ENCODE measurements at regions not wholly inside any gene's neighbourhood (a gene's known extent, or its start where the extent isn't known, plus 50 kb on each side); places are given as distances from the start of the nearest gene placed in this dataset.
A peak's percentile ranks its signal among the peaks of the same experiment; 100 is the strongest.
"Not testable (repeated sequence)": the region's sequence is repeated elsewhere in the genome, so short reads cannot be mapped to it uniquely, and the experiment has no call there.

DNA sequence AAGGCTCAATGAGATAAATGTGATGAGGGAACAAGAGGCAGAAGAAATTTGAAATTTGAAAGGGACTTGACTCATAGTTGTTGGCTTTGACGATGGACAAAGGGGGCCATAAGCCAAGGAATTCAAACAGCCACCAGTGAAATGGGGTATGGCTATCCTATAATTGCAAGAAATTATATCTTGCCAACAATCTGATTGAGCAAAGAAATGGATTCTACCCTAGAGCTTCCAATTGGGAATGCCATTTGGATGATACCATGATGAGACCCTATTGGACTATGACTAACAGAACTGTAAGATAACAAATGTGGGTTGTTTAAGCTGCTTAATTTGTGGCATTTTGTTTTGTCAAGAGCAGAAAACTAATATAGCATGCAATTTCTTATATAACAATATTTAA, 270.1 kb upstream of the ARSJ start:
- TF ChIP-seq, protein P1, sequence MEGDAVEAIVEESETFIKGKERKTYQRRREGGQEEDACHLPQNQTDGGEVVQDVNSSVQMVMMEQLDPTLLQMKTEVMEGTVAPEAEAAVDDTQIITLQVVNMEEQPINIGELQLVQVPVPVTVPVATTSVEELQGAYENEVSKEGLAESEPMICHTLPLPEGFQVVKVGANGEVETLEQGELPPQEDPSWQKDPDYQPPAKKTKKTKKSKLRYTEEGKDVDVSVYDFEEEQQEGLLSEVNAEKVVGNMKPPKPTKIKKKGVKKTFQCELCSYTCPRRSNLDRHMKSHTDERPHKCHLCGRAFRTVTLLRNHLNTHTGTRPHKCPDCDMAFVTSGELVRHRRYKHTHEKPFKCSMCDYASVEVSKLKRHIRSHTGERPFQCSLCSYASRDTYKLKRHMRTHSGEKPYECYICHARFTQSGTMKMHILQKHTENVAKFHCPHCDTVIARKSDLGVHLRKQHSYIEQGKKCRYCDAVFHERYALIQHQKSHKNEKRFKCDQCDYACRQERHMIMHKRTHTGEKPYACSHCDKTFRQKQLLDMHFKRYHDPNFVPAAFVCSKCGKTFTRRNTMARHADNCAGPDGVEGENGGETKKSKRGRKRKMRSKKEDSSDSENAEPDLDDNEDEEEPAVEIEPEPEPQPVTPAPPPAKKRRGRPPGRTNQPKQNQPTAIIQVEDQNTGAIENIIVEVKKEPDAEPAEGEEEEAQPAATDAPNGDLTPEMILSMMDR (conservative IDR thresholded peaks at IDR 0.05; ENCODE audit: control insufficient read depth, insufficient read depth, low read depth, low read length) = no peak
- no peak overlapping the region for H3K4me3 ChIP-seq (ENCODE audit: control insufficient read depth, low read depth, low read length)
- DNase-seq (ENCODE audit: low read depth) = peak; percentile 26

DNA sequence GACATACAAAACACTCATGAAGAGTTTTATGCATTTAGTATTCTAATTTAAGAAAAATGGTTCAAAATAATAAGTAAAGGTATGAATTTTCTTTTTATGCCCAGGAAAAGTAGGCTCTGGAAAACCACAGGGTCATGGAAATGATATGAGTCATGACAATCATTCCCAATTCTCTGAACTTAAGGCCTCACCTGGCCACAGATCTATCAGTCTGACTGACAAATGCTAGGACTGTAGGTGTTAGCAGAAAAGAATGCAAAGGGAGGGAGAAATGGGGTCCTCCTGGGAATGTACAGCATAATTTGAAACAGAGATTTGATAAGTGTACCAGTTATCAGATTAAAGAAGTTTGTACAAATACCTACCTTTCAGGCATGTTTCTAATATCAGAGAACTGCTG, 270.5 kb upstream of the ARSJ start:
- TF ChIP-seq, protein P1 (conservative IDR thresholded peaks at IDR 0.05; ENCODE audit: control insufficient read depth, insufficient read depth, low read depth, low read length) = no peak
- H3K4me3 ChIP-seq (ENCODE audit: control insufficient read depth, low read depth, low read length) = no peak overlapping the region
- no peak for DNase-seq (ENCODE audit: low read depth)

DNA sequence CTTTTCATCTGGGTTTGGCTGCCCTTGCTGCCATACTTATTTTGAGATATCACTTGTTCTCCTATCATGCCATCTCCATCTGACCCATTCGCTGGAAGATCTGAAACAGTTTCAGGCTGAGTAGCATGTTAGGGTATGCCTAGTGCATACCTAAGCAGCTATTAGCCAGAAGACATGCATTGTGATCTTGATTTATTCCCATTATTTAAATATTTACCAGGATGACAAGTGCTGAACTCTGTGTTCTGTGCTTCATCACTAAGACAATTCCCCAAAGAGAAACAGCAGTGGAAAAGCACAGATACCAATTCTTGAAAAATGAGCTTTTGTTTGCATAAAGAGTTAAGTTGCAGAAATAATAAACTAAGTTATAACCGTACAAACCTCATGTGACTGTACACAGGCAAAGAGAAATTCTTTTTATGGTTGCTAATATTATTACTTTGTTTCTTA, 271.0 kb upstream of the ARSJ start:
- H3K4me3 ChIP-seq (ENCODE audit: control insufficient read depth, low read depth, low read length) = no peak overlapping the region
- TF ChIP-seq, protein P1 (conservative IDR thresholded peaks at IDR 0.05; ENCODE audit: control insufficient read depth, insufficient read depth, low read depth, low read length) = no peak

DNA sequence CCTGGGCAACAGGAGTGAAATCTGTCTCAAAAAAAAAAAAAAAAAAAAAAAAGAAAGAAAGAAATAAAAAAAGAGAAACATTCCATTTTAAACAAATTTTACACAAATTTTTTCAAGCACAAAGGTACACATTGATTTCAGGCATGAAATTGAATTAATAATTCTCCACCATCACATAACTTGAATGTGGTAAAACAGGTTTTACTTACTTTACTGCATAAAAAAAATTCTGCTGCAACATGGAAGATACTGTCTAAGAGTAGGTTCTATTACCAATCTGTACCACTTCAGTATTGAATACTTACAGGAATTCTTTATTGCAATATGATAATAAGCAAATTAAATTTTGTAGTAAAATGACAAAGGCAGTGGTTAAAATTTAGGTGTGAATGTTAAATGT, 271.6 kb upstream of the ARSJ start:
- TF ChIP-seq, protein P1 (conservative IDR thresholded peaks at IDR 0.05; ENCODE audit: control insufficient read depth, insufficient read depth, low read depth, low read length) = no peak
- H3K4me3 ChIP-seq (ENCODE audit: control insufficient read depth, low read depth, low read length) = no peak overlapping the region
- no peak for DNase-seq (ENCODE audit: low read depth)

More for the DNA sequence above, 271.0 kb upstream of the ARSJ start:
- peak; percentile 51 for DNase-seq (ENCODE audit: low read depth)

DNA sequence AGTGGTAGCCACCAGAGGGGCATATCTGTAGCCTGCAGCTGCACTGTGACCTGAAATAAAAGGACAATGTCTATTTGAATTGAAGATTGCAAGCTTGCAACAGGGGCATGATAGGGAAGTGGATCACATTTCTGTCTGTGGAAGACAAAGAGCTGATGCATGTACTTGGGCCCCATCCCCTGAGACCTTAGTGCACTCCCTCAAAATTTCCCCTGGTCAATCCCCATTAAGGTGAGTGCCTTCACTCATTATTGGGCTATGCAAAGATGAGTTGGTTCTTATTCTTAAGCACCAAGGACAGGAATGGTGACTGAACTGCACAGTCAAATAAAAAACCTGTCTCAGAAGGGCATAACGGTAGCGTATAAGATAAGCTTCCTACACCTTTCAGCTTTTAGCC, 273.1 kb upstream of the ARSJ start:
- TF ChIP-seq, protein P1 (conservative IDR thresholded peaks at IDR 0.05; ENCODE audit: control insufficient read depth, insufficient read depth, low read depth, low read length) = no peak
- no peak overlapping the region for H3K4me3 ChIP-seq (ENCODE audit: control insufficient read depth, low read depth, low read length)
- DNase-seq (ENCODE audit: low read depth) = no peak

DNA sequence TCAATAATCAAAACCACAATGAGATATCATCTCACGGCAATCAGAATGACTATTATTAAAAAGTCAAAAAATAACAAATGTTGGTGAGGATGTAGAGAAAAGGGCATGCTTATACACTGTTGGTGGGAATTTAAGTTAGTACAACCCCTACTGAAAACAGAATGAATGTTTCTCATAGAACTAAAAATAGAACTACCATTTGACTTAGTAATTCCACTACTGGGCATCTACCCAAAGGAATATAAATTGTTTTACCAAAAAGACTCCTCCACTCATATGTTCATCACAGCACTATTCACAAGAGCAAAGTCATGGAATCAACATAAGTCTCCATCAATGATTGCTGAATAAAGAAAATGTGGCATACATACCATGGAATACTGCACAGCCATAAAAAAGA, 278.1 kb upstream of the ARSJ start:
- DNase-seq (ENCODE audit: low read depth) = peak; percentile 71
- TF ChIP-seq, protein P1 (conservative IDR thresholded peaks at IDR 0.05; ENCODE audit: control insufficient read depth, insufficient read depth, low read depth, low read length) = no peak
- H3K4me3 ChIP-seq (ENCODE audit: control insufficient read depth, low read depth, low read length) = no peak overlapping the region

DNA sequence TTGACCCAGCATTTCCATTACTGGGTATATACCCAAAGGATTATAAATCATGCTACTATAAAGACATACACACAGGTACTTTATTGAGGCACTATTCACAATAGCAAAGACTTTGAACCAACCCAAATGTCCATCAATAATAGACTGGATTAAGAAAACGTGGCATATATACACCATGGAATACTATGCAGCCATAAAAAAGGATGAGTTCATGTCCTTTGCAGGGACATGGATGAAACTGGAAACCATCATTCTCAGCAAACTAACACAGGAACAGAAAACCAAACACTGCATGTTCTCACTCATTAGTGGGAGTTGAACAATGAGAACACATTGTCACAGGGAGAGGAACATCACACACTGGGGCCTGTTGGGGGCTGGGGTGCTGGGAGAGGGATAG, 283.0 kb upstream of the ARSJ start:
- not testable (repeated sequence) for DNase-seq (ENCODE audit: low read depth)

More for the DNA sequence above, 283.0 kb upstream of the ARSJ start:
- not testable (repeated sequence) for H3K4me3 ChIP-seq (ENCODE audit: control insufficient read depth, low read depth, low read length)

All from fibroblast of mammary gland (primary cell).